ENCODE measurements at regions not wholly inside any gene's neighbourhood (a gene's known extent, or its start where the extent isn't known, plus 50 kb on each side); places are given as distances from the start of the nearest gene placed in this dataset.
"Not testable (repeated sequence)": the region's sequence is repeated elsewhere in the genome, so short reads cannot be mapped to it uniquely, and the experiment has no call there.

DNA sequence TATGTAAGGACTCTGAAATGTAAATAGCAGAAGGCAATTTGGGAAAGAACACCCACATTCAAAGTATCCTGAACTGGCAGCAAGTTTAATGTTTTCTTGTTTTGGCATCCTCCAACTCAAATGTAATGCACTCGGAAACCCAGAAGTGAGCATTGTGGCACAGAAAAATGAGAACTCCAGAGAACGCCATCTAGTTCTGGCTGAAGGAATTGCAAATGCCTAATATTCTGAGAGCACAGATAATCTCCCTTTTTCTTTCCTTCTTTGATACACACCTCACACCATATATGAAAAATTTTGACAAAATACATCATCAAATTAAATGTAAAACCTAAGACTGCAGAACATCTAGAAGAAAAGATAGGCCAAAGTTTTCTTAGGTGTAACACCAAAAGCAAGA, 52.1 kb downstream of the PWWP3B start:
- DNase-seq (ENCODE audit: low read depth) = no peak

DNA sequence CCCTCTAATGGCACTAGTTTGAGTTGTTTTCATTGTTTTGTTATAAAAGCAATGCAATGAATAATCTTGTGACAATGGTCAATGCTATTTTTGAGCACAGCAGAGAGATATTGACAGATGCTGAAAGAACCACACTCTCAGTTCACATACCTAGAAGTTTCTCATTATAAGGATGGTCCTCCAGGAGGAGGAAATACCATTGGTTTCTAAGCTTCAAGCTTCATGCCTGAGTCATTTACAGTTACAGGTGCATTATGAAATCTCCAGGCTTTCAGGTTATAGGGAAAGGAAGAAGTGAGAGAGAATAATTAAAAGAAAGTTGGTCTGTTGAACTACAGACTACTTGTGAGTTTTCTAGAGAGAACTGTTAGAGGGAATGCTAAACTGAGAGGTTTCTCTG, 75.3 kb downstream of the PWWP3B start:
- no peak for DNase-seq (ENCODE audit: low read depth)

DNA sequence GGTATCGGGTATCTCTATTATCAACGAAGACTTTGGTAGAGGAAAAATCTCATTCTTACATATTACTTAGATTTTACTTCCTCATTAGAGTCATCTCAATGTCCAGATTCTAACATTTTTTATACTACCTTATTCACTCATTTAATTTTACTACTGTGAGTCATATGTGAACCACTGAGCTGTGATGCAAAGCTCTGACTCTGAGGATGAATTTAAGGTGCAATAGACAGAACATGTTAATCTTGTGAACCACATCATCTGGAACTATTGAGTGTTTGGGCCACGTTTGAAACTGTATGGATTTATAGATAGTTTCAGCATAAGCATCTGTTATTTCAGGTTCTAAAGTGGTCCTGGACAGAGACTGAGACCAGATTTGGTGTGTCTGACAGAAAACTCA, 78.4 kb downstream of the PWWP3B start:
- no peak for DNase-seq (ENCODE audit: low read depth)

DNA sequence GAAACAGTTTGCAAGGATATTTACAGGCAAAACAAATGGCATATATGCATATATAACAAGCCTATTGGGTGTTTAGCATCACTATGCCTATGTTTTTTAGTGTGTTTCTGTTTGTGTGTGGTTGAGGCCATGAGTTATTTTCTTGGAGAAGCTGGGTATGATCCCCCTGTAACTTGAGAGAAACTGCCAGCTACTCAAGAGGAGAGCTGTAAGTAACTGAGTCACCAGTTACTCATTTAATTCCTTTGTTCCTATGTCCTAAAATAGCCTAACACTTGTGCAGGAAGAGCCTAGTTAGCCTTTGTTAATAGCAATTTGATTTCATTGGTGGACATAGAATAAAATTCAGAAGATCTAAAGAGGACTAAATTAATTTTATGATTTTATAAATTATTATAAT, 79.1 kb downstream of the PWWP3B start:
- DNase-seq (ENCODE audit: low read depth) = no peak

DNA sequence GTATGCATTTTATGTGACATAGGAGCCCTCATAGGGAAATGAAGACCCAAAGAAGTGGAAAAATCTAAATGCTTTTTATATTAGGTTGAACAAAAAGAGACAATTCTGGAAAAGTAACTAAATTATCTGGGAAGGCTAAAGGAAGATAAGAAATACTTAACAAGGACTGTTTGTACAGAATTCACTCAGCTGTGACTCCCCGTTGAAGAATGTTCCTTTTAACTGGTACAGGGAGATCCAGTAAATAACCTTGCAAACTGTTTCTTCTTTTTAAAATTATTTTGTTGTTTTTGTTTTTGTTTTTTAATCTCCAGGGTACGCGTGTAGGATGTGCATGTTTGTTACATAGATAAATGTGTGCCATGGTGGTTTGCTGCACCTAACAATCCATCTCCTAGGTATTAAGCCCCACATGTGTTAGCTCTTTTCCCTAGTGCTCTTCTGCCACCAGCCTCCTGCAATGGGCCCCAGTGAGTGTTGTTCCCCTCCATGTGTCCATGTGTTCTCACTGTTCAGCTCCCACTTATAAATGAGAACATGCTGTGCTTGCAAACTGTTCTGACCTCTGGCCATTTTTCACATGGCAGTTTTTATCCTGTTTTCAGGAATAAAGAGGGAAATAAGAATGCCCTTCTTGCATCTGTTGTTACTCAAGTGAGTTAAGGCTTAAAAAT, 81.7 kb downstream of the PWWP3B start:
- no peak for DNase-seq (ENCODE audit: low read depth)

DNA sequence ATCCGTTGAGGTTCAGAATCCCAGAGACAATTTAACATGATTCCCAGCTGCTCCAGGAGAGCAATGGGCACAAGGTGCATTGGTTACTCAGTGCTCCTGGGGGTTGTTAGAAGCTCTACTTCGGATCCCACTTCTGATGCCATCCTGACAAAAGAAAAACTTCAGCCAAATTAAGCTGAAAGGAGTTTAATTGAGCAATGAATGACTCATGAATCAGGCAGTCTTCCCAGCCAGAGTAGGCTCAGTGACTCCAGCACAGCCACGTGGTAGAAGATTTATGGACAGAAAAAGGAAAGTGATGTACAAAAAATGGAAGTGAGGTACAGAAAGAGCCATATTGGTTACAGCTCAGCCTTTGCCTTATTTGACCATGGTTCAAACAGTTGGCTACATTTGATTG, 95.7 kb downstream of the PWWP3B start:
- DNase-seq (ENCODE audit: low read depth) = peak; percentile 0

DNA sequence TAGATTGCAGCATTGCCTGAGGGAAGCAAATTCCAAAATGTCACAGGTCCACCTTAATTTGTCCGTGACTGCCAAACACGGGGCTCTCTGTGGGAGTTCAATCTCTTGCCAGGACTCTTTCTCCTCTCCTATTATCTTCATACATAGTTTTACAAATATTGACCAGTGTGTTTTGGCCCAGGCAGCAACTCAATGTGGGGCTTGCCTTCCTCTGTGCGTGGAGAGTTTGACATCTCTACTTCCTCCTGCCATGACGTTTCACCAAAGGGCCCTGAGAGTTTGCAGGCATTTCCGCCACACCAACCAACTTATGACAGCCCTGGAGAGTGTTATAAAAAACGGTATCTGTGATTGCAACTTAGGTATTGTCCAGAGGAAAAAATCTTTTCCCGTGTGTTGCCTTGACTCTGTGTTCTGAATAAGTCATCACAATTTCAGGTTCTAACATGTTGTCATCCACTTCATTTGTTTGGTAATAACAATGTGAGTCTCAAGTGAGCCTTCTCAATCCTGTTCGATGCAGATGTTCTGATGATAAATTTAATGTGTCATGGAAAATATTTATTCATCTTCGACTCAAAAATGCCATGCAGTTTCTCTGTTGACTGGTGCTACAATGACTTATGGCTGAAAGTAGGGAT, 106.0 kb downstream of the PWWP3B start:
- DNase-seq (ENCODE audit: low read depth) = not testable (repeated sequence)

DNA sequence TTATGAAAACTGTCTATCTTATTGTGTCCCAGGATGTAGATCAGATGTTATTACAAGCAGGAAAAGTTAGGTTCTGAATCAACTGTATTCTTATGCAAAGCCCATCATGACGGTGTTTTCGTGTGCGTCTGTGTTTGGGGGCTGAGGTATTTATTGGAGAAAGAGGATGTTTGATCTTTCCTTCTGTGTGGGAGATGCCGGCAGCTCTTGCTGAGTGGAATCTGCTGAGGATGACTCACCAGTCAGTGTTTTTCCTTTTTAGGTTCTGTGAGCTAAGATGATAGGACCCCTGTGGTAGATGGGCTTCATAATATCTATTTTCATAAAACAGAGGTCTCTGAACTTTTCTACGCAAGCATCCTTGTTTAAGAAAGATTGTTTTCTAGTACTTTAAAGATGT, 107.1 kb downstream of the PWWP3B start:
- not testable (repeated sequence) for DNase-seq (ENCODE audit: low read depth)

DNA sequence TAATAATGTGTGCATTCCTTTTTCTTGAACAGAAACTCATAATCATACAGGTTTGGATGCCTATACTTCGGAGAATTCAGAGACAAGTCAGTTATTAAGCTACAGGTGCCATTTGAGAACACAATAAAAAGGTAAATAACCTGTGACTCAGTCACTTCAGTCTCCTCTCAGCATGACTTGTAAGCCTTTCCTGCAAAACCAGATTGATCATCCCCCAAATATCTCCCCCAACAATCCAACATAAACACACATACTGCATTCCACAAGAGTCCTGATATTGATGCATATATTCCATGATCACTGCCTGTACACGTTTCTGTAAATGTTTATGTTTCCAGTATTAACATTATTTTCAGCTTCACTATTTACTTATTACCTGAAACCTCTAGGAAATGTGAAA, 110.8 kb downstream of the PWWP3B start:
- DNase-seq (ENCODE audit: low read depth) = no peak

DNA sequence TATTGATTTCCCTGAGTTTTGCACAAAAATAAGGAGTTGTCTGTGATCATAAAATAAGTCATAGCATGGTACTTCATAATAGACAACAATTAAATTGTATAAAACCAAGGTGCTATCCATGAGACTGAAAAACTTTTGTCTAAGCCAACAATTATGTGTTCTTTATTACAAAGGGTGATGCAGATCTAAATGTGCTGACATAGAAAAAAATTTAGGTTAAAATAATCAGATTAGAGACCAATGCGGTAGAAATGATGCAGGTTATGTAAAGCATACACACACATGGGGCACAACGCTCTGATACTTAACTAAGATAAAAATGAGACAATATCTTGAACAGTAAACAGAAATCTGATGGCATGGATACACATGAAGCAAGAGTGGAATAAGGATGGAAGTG, 113.3 kb downstream of the PWWP3B start:
- no peak for DNase-seq (ENCODE audit: low read depth)

DNA sequence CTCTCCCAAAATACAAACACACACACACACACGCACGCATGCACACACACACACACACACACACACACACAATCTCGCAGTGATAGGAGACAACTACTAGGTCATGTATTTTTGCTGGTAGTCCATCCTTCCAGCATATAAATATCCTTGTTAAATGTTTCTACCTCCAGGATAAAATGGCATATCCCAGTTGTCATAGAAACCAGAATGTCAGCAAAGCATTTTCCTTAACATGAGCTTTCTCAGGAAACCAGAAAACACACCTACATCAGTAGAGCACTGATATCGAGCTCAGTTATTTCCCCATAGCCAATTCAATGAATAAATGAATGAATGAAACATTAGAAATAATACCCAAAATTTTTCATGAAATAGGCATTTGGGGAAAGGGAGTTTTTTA, 115.7 kb downstream of the PWWP3B start:
- DNase-seq (ENCODE audit: low read depth) = no peak

DNA sequence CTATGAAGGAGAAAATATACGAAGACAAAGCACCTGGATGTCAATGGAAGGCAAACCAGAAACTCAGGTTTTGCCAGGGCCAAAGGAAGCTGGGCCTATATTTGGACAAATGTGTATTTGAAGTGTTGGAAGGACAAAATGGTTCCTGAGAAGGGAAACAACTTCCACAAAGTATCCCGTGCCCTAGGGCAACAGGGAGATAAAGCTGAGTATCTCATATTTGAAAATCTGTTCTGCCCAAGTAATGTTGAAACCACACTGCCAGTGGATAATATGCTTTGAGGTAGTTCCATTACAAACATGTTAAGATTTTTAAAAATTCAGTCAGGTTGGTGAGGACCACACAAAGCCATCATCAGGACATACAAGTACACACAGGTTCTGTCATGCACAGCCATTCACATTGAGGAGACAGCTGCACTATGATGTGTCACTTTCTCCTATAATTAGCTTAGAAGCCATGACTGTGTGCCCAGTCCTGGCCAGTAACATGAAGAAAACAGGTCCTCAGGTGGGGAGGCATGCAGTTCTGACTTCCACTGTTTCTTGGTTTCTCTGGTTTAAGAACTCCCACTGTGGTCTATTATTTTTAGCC, 116.4 kb downstream of the PWWP3B start:
- DNase-seq (ENCODE audit: low read depth) = no peak

DNA sequence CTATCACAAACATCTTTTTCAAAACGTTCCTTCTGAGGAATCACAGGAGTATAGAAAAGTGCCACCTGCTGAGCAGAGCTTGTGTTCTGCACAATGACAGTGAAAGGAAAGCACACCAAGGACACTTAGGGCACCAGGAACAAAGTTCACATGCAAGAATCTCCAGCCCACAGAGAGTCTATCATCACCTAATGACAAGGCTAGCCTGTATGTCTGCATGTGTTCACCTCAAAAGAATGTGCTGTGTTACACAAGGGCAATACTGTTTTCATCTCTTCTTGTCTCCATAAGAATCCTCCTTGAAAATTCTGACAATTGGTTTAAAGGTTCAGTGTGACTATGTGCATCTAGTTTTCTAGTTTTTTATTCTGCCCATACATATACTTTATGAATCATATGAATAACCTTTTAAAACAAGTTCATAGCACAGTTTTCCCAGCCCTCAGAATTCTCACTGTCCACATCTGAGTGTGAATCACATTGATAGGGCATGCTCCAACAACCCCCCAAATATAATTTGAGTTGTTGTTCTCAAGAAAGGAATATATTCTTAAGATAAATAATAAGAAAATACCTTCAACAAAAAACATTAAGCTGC, 118.0 kb downstream of the PWWP3B start:
- DNase-seq (ENCODE audit: low read depth) = no peak

DNA sequence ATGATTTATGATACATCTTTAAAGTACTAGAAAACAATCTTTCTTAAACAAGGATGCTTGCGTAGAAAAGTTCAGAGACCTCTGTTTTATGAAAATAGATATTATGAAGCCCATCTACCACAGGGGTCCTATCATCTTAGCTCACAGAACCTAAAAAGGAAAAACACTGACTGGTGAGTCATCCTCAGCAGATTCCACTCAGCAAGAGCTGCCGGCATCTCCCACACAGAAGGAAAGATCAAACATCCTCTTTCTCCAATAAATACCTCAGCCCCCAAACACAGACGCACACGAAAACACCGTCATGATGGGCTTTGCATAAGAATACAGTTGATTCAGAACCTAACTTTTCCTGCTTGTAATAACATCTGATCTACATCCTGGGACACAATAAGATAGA, 122.7 kb downstream of the PWWP3B start:
- DNase-seq (ENCODE audit: low read depth) = not testable (repeated sequence)

DNA sequence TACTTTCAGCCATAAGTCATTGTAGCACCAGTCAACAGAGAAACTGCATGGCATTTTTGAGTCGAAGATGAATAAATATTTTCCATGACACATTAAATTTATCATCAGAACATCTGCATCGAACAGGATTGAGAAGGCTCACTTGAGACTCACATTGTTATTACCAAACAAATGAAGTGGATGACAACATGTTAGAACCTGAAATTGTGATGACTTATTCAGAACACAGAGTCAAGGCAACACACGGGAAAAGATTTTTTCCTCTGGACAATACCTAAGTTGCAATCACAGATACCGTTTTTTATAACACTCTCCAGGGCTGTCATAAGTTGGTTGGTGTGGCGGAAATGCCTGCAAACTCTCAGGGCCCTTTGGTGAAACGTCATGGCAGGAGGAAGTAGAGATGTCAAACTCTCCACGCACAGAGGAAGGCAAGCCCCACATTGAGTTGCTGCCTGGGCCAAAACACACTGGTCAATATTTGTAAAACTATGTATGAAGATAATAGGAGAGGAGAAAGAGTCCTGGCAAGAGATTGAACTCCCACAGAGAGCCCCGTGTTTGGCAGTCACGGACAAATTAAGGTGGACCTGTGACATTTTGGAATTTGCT, 123.8 kb downstream of the PWWP3B start:
- DNase-seq (ENCODE audit: low read depth) = not testable (repeated sequence)

DNA sequence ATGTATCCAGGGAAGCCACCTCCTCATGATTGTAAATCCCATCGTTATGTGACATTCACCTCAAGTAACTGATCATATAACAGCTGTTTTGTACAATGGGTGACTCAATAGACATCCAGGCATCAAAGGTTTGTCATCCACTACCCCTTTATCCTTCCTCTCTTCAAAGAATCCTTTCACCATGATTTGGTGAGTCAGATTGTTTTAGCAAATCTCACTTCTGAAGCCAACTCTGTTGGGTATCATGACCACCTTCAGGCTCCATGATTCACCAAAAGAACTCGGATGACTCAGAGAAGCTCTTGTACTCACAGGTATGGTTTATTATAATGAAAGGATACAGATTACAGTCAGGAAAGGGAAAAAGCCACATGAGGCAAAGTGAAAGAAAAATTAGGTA, 132.1 kb downstream of the PWWP3B start:
- no peak for DNase-seq (ENCODE audit: low read depth)

DNA sequence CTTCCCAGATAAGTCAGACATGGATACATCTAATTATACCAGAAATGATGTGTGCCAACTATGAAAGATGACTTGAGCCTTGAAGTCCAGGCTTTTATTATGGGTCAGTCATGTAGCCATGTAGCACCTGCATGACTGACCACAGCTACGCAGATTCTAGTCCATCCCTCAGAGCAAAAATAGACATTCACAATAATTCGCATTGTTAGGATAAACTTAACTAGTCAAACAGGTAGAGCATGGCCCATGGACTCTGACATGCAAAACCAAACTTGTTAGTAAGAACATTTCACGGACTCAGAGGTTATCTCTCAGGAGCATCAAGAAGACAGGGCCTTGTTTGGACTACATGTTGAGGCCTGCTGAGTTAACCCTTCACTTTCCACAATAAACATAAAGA, 132.6 kb downstream of the PWWP3B start:
- no peak for DNase-seq (ENCODE audit: low read depth)

DNA sequence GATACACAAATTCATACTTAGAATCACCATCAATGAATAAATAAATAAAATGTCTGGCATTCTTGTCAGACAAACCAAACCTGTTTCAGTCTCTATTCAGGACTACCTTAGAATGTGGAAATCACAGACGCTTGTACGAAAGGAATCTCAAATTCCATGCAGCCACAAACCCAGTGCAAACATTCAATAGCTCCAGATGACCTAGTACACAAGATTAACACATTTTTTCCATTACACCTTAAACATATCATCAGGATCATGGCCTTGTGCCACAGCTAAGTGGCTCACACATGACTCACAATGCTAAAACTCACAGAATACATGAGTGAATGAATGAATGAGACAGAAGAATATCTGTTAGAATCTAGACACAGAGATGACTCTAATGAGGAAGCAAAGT, 134.2 kb downstream of the PWWP3B start:
- DNase-seq (ENCODE audit: low read depth) = no peak

DNA sequence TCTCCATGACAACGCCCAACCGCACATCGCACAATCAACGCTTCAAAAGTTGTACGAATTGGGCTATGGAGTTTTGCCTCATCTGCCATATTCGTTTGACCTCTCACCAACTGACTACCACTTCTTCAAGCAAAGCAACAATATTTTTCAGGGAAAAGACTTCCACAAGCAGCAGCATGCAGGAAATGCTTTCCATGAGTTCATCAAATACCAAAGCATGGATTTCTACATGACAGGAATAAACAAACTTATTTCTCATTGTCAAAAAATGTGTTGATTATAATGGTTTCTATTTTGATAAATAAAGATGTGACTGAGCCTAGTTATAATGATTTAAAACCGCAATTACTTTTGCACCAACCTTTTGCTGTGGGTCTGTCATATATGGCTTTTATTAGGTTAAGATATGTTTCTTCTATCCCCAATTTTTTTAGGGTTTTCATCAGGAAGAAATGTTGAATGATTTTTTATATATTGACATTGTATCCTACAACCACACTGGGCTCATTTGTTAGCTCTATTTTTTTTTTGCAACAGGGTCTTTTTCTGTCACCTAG, 138.4 kb downstream of the PWWP3B start:
- no peak for DNase-seq (ENCODE audit: low read depth)

DNA sequence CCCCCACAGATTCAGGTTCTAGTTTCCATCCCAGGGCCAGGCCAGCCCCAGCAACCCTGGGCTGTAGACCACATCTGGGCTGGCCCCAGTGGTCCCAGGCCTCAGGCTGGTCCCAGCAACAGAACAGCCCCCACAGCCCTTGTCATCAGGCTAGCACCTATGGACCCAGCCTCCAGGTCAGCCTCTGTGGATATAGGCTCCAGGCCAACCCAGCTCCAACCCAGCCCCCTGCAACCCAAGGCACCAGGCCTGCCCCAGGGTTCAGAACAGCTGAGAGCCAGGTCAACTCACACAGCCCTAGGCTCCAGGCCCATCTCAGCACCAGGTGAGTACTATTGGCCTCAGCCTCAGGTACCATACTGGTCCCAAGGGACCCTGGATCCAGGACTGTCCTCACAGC, 155.3 kb downstream of the PWWP3B start:
- DNase-seq (ENCODE audit: low read depth) = no peak

DNA sequence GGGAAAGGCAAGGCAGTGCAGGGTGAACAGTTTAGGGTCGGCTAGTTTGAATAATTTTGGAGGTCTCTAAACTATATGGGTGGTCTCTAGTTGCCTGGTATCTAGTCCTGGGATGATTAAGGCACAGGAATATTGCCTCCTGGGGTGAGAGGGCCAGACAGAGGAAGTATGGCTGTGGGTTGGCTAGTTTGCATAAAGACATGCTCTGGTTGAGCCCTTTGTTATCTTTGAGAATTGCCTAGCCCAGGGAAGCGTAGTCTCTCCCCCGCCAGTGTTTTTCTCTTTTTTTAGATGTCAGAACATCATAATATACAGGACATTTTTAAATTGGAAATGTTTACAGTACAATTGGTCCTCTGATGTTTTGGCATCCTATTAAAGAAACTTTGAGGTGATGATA, 163.5 kb downstream of the PWWP3B start:
- DNase-seq (ENCODE audit: low read depth) = no peak

DNA sequence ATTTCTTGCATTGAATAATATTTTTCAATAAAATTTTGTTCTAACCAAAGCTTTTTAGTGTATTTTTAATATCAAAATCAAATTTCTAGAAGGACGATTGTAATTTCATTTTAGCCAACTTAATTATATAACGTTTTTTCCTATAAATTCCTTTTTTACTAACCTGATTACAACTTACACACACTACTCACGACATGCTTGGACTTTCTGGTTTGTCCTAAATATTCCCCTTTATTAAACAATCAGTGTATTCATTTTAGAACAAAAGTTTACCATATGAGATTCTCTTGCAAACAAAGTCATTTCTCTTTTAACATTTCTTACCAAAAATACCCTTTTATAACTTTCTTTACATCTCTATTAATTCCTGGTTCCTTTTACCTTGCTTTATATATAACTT, 173.7 kb downstream of the PWWP3B start:
- no peak for DNase-seq (ENCODE audit: low read depth)

Measured in RPMI7951 (cell line).